Osteoblast (primary cell): ENCODE measurements at regions not wholly inside any gene's neighbourhood (a gene's known extent, or its start where the extent isn't known, plus 50 kb on each side); places are given as distances from the start of the nearest gene placed in this dataset.

Experiments used
- DNase-seq: peaks from one replicate; pipeline ENCODE4 v3.0.0; 2011; ENCODE audit warnings: low spot score, mixed read lengths; ENCODE audit not compliant: insufficient read length; ENCODE audit errors: missing footprints
- H2AFZ ChIP-seq: 2 replicates; pipeline ENCODE4 v1.6.0; 2011; ENCODE audit warnings: mild to moderate bottlenecking, low read length
- H3K27ac ChIP-seq: 2 replicates; pipeline ENCODE4 v1.5.1; 2011; ENCODE audit warnings: mild to moderate bottlenecking, low read depth, low read length, moderate library complexity
- H3K27me3 ChIP-seq: 2 replicates; pipeline ENCODE4 v1.6.0; 2012; ENCODE audit warnings: mild to moderate bottlenecking, control low read depth, inconsistent platforms, low read length, moderate library complexity; ENCODE audit not compliant: insufficient read depth
- H3K36me3 ChIP-seq: 2 replicates; pipeline ENCODE4 v1.5.1; 2011; ENCODE audit warnings: mild to moderate bottlenecking, low read length, control low read depth, moderate library complexity; ENCODE audit not compliant: insufficient read depth
- H3K4me1 ChIP-seq: 2 replicates; pipeline ENCODE4 v1.5.1; 2011; ENCODE audit warnings: mild to moderate bottlenecking, low read length, control low read depth, moderate library complexity; ENCODE audit not compliant: insufficient read depth
- H3K4me2 ChIP-seq: 2 replicates; pipeline ENCODE4 v1.6.0; 2011; ENCODE audit warnings: mild to moderate bottlenecking, low read length; ENCODE audit not compliant: insufficient read depth
- H3K4me3 ChIP-seq: fragments of 200-600 bp; sonication (generic); 3 replicates; pipeline ENCODE4 v1.5.1; 2012; ENCODE audit warnings: mild to moderate bottlenecking, low read length, inconsistent platforms; ENCODE audit not compliant: insufficient read depth
- H3K79me2 ChIP-seq: 2 replicates; pipeline ENCODE4 v1.6.0; 2012; ENCODE audit warnings: mild to moderate bottlenecking, low read length, control low read depth, inconsistent platforms; ENCODE audit not compliant: insufficient read depth
- H3K9me3 ChIP-seq: 2 replicates; pipeline ENCODE4 v1.5.1; 2011; ENCODE audit warnings: low read depth, low read length, control low read depth
- H4K20me1 ChIP-seq: 2 replicates; pipeline ENCODE4 v1.6.0; 2012; ENCODE audit warnings: mild to moderate bottlenecking, low read length, control low read depth; ENCODE audit not compliant: insufficient read depth
- CTCF ChIP-seq: IDR thresholded peaks from 2 replicates; pipeline ENCODE4 v1.5.1; 2011; ENCODE audit warnings: mild to moderate bottlenecking, low read depth, low read length, moderate library complexity; ENCODE audit errors: extremely low read depth

GRCh38 chrX:126342859-126343258 lies 176.8 kb upstream of the DCAF12L2 start:
- Histone ChIP-seq H3K4me1 (no peaks in the 10 kb centered on the region), H3K79me2 (no peaks in the 10 kb centered on the region), H3K9me3 (no peaks in the 10 kb centered on the region), H4K20me1 (no peaks in the 10 kb centered on the region), H3K36me3 (no peaks in the 10 kb centered on the region), H3K4me2 (no peak overlapping the region), H3K27ac (no peak overlapping the region), H2AFZ (no peak overlapping the region), H3K27me3 (no peaks in the 10 kb centered on the region), H3K4me3 (no peak overlapping the region)
- no peak for DNase-seq
- TF ChIP-seq CTCF = no peak

GRCh38 chrX:126339928-126340327 lies 173.8 kb upstream of the DCAF12L2 start:
- Histone ChIP-seq H3K27me3 (no peaks in the 10 kb centered on the region), H3K9me3 (no peaks in the 10 kb centered on the region), H2AFZ (no peak overlapping the region), H3K4me1 (no peaks in the 10 kb centered on the region), H3K4me2 (no peak overlapping the region), H3K36me3 (no peaks in the 10 kb centered on the region), H4K20me1 (no peaks in the 10 kb centered on the region), H3K4me3 (no peak overlapping the region), H3K79me2 (no peaks in the 10 kb centered on the region), H3K27ac (no peak overlapping the region)
- TF ChIP-seq CTCF = no peak
- DNase-seq = no peak

GRCh38 chrX:126338916-126339315 lies 172.8 kb upstream of the DCAF12L2 start:
- Histone ChIP-seq H3K4me3 (no peak overlapping the region), H3K9me3 (no peaks in the 10 kb centered on the region), H3K4me2 (no peak overlapping the region), H3K27ac (no peak overlapping the region), H3K4me1 (no peaks in the 10 kb centered on the region), H3K27me3 (no peaks in the 10 kb centered on the region), H2AFZ (no peak overlapping the region), H4K20me1 (no peaks in the 10 kb centered on the region), H3K79me2 (no peaks in the 10 kb centered on the region), H3K36me3 (no peaks in the 10 kb centered on the region)
- DNase-seq = no peak
- TF ChIP-seq CTCF = no peak

GRCh38 chrX:126300401-126300800 lies 134.3 kb upstream of the DCAF12L2 start:
- no peak overlapping the region for H3K27ac ChIP-seq
- TF ChIP-seq CTCF = no peak
- H3K4me1 ChIP-seq = no peaks in the 10 kb centered on the region
- no peaks in the 10 kb centered on the region for H3K9me3 ChIP-seq
- no peak overlapping the region for H3K4me3 ChIP-seq
- H3K36me3 ChIP-seq = no peaks in the 10 kb centered on the region
- no peak overlapping the region for H3K4me2 ChIP-seq
- H3K27me3 ChIP-seq = no peaks in the 10 kb centered on the region
- no peaks in the 10 kb centered on the region for H4K20me1 ChIP-seq
- H2AFZ ChIP-seq = no peak overlapping the region
- no peak for DNase-seq
- no peaks in the 10 kb centered on the region for H3K79me2 ChIP-seq
